GM19463 (cell line): ENCODE measurements at regions not wholly inside any gene's neighbourhood (a gene's known extent, or its start where the extent isn't known, plus 50 kb on each side); places are given as distances from the start of the nearest gene placed in this dataset.

Experiments used
- ATAC-seq: cut with Tn5 transposase; IDR thresholded peaks from one replicate; pipeline ENCODE4 v1.9.1; 2021; ENCODE audit warnings: mild to moderate bottlenecking, moderate library complexity; ENCODE audit not compliant: unreplicated experiment

GRCh38 chr11:105334025-105334714, 194.6 kb upstream of the CARD18 start:
- no peak for ATAC-seq

GRCh38 chr11:105333153-105333552, 193.6 kb upstream of the CARD18 start:
- ATAC-seq: no peak

DNA sequence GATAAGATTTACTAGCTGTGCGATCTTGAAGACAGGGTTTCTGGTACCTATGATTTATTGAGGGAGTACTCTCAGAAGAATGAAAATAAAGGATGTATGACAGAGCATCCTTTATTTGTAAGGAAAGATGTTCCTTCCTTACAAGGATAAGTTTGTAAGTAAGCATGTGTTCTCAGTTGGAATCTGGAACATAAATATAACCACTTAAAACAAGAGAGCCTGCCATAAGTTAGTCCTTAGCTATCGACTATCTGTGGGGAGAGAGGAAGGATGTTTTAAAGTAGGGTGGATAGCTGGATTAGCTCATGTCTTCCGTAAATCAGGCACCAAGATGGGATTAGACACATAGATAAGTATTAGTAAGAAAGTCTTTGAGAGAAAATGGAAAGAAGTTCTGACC, 192.6 kb upstream of the CARD18 start:
- no peak for ATAC-seq

- ATAC-seq: no peak
Observed at GRCh38 chr11:105328061-105328460, 188.5 kb upstream of the CARD18 start.

DNA sequence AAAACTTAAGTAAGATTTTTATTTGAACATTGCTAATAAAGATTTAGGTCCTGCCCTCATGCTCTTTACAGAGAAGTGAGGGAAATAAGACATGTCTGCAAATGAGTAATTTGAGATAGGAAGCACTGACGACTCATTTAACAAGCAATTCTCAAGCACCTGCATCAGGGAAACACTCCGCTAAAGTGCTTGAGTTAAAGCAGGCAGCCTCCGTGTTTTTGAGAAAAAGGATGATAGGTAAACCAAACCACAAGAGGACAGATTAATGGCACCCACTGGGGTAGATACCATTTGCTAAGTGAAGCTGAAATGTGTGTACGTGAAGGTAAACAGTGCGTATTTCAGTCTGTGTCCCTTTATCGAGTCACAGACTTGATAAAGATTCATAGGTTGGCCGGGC, 184.6 kb upstream of the CARD18 start:
- ATAC-seq: no peak

DNA sequence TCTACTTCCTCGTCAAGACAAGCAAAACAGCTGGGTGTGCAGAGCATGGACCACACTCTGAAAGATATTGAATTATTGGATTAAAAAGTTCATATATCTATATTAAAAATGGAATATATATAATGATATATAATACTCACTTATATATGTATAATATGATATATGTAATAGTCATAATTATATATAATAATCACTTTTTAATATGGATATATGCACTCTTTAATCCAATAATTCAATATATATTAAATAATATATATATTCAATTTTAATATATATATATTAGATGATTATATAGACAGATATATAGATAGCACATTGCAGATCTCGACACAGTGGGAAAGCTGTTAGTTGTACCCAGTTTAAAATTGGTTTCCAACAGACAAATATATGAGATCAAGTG, 182.1 kb upstream of the CARD18 start:
- no peak for ATAC-seq

GRCh38 chr11:105315287-105315686, 175.7 kb upstream of the CARD18 start:
- ATAC-seq: no peak

- no peak for ATAC-seq
Observed at GRCh38 chr11:105312266-105312665, 172.7 kb upstream of the CARD18 start.

GRCh38 chr11:105298630-105299029, 159.1 kb upstream of the CARD18 start:
- no peak for ATAC-seq

- no peak for ATAC-seq
Observed at GRCh38 chr11:105298174-105298573, 158.6 kb upstream of the CARD18 start.

DNA sequence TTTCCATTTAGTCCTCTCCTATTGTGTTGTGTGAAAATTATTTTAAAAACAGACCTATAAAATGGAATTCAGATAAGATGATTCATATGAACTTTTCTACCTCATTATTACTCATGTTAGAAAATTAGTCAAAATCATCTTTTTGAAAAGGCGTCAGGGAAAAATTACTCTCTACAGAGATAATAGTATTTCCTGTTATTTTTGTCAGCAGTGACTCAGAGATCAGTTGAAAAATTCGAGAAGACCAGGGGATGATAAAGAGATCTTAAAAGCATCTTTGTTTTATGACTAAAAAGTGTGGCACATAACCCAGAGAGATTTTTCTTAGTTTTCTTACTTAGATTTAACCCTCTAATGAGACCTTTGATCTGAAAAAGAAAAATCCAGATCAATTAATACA, 157.9 kb upstream of the CARD18 start:
- ATAC-seq: no peak

- no peak for ATAC-seq
Observed at GRCh38 chr11:105296806-105297205, 157.2 kb upstream of the CARD18 start.

- no peak for ATAC-seq
Observed at GRCh38 chr11:105296386-105296785, 156.8 kb upstream of the CARD18 start.

- no peak for ATAC-seq
Observed at GRCh38 chr11:105282658-105283057, 143.1 kb upstream of the CARD18 start.

DNA sequence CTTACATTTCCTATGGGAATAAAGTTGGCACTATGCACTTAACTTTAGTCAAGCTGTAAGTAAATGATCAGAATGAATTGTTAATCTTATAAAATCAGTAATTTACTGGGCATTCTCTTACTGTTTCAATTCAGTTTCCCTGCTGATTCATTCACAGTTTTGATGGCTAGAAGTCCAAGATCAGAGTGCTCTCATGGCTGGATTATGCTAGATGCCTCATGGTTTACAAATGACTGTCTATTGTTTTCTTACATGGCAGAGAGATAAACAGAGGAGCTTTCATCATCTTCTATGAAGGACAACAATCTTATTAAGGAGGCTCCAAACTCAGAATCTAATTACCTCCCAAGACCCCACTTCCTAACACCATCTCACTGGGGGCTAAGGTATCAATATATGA, 135.1 kb upstream of the CARD18 start:
- no peak for ATAC-seq

DNA sequence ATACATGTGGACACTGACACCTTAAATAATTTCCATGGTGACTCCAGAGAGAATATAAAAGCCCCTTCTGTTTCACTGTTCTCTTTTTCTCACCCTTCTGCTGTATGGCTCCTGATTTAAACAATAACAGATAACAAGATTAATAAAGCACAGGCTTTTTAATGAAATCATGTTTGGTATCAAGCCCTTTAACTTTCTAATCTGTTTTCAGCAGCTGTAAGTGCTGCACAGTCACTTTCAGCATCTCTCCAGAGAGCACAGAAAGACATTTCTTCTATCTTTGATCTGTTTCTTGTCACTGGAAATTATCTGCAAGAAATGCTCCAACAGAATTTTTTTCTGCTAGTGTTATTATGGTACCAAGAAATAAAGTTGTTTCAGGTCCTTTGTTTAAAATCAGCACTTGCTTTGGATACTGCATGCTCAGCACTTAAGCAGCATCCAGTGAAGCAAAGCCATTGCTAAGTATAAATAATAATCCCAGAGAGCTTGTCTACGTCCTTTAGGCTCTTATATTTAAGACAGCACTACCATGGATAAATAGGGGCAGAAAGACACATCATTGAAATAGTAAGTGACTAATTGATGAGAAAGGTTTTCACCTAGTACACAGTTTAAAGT, 134.2 kb upstream of the CARD18 start:
- no peak for ATAC-seq

GRCh38 chr11:105269862-105270261, 130.3 kb upstream of the CARD18 start:
- ATAC-seq: no peak

DNA sequence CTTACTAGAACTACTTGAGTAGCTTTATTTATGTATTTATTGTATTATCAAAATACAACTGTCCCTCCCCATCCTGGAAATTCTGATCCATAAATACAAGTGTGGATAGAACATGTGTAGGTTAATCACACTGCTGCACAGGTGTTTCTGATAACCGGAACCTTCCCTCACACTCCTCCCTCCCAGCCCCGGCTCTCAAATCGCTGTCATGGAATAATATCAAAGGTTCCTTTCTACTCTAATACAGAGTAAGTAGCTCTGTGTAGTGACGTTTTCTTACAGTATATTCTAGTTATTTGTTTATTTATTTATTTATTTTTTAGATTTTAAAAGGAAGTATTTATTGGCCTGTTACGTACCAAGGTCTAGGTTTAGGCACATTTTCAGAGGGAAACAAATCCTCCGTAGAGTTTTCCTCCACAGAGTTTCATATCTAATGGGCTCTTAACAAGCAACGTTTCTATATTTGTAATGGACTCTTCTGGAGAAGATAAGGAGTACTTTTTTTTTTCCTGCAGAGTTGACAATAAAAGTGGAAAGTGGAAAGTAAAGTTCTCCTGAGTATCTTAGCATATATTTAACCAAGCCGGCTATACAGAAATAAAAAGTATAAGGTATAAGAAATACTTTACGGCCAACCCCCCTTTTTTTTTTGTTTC, 129.0 kb upstream of the CARD18 start:
- ATAC-seq: no peak

GRCh38 chr11:105265845-105266244, 126.3 kb upstream of the CARD18 start:
- ATAC-seq: no peak

DNA sequence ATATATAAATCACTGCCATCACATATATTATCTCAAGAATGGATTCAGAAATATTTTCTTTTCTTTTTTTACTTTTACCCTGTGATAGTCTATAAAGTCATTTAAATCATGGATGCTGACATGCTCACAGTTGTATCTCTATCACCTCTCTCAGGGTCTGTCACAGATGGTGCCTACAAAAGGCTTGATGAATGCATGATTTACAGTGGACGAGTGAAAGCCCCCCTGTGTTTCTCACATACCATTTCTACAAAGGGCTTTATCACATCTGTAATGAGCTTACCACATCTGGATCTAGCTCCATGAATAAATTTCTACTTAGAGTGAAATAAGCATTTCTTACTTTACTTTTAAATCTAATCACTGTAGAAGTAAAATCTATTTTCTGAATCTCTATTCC, 121.4 kb upstream of the CARD18 start:
- ATAC-seq: no peak

- no peak for ATAC-seq
Observed at GRCh38 chr11:105245781-105246315, 106.3 kb upstream of the CARD18 start.
